Neural cell (in vitro differentiated cells): ENCODE measurements at regions not wholly inside any gene's neighbourhood (a gene's known extent, or its start where the extent isn't known, plus 50 kb on each side); places are given as distances from the start of the nearest gene placed in this dataset.

Experiments used
- H2AFZ ChIP-seq: fragments of 200-600, 300-800 bp; sonication (generic), shearing (Covaris generic); 2 replicates; pipeline ENCODE4 v1.6.0; 2014; ENCODE audit warnings: low read depth, mild to moderate bottlenecking, antibody characterized with exemption, low read length, moderate library complexity
- H3F3A ChIP-seq: fragments of 200-600 bp; shearing (Covaris generic); 2 replicates; pipeline ENCODE4 v1.6.1; 2016; ENCODE audit warnings: mild to moderate bottlenecking, moderate library complexity, mixed read lengths, antibody characterized with exemption, low read length; ENCODE audit not compliant: insufficient read depth, poor library complexity, severe bottlenecking
- H3K27ac ChIP-seq: fragments of 200-600, 300-800 bp; sonication (generic), shearing (Covaris generic); 2 replicates; pipeline ENCODE4 v1.5.1; 2014; ENCODE audit warnings: mild to moderate bottlenecking, low read length, moderate library complexity
- H3K27me3 ChIP-seq: fragments of 300-800, 200-600 bp; sonication (generic), shearing (Covaris generic); 2 replicates; pipeline ENCODE4 v1.6.0; 2014; ENCODE audit warnings: mild to moderate bottlenecking, low read depth, low read length, moderate library complexity; ENCODE audit not compliant: insufficient read depth
- H3K36me3 ChIP-seq: fragments of 300-800, 200-600 bp; sonication (generic), shearing (Covaris generic); 2 replicates; pipeline ENCODE4 v1.5.1; 2014; ENCODE audit warnings: mild to moderate bottlenecking, antibody characterized with exemption, low read length, moderate library complexity; ENCODE audit not compliant: insufficient read depth
- H3K4me2 ChIP-seq: fragments of 300-800, 200-600 bp; sonication (generic), shearing (Covaris generic); 2 replicates; pipeline ENCODE4 v1.6.0; 2014; ENCODE audit warnings: mild to moderate bottlenecking, low read length
- H3K4me3 ChIP-seq: fragments of 300-800, 200-600 bp; sonication (generic), shearing (Covaris generic); 2 replicates; pipeline ENCODE4 v1.5.1; 2014; ENCODE audit warnings: mild to moderate bottlenecking, low read length, moderate library complexity
- H3K79me2 ChIP-seq: fragments of 200-600 bp; shearing (Covaris generic); replicated peaks from 2 replicates; pipeline ENCODE4 v1.6.0; 2014; ENCODE audit warnings: mild to moderate bottlenecking, low read length, moderate library complexity; ENCODE audit not compliant: insufficient read depth
- H3K9ac ChIP-seq: fragments of 300-800, 200-600 bp; sonication (generic), shearing (Covaris generic); 2 replicates; pipeline ENCODE4 v1.6.1; 2016; ENCODE audit warnings: mild to moderate bottlenecking, low read length, mixed read lengths
- H3K9me2 ChIP-seq: fragments of 200-600 bp; shearing (Covaris generic); 2 replicates; pipeline ENCODE4 v1.6.1; 2016; ENCODE audit warnings: mild to moderate bottlenecking, low read length, mixed read lengths; ENCODE audit not compliant: insufficient read depth
- H3K9me3 ChIP-seq: fragments of 200-600, 300-800 bp; sonication (generic), shearing (Covaris generic); 2 replicates; pipeline ENCODE4 v1.6.1; 2016; ENCODE audit warnings: mild to moderate bottlenecking, mixed run types, low read length, moderate library complexity, mixed read lengths
- H4K20me1 ChIP-seq: fragments of 200-600 bp; shearing (Covaris generic); 2 replicates; pipeline ENCODE4 v1.6.1; 2016; ENCODE audit warnings: mild to moderate bottlenecking, mixed run types; ENCODE audit not compliant: insufficient read depth
- EP300 ChIP-seq: fragments of 450-650 bp; conservative IDR thresholded peaks from 2 replicates; pipeline ENCODE4 v1.6.1; 2014; ENCODE audit warnings: antibody characterized with exemption, mild to moderate bottlenecking, moderate library complexity; ENCODE audit not compliant: poor library complexity, severe bottlenecking
- EZH2 ChIP-seq: fragments of 200-600, 300-800 bp; shearing (Covaris generic), sonication (generic); IDR thresholded peaks from 2 replicates; pipeline ENCODE4 v1.6.1; 2014; ENCODE audit warnings: antibody characterized with exemption, low read length, borderline replicate concordance, mild to moderate bottlenecking; ENCODE audit not compliant: insufficient read depth, poor library complexity, severe bottlenecking
- MXI1 ChIP-seq: fragments of 450-650 bp; conservative IDR thresholded peaks from 2 replicates; pipeline ENCODE4 v1.6.1; 2014; ENCODE audit warnings: antibody characterized with exemption, mild to moderate bottlenecking; ENCODE audit not compliant: poor library complexity, severe bottlenecking
- POLR2AphosphoS5 ChIP-seq: IDR thresholded peaks from 2 replicates; pipeline ENCODE4 v1.6.1; 2012
- RAD21 ChIP-seq: fragments of 450-650 bp; conservative IDR thresholded peaks from 2 replicates; pipeline ENCODE4 v1.6.1; 2014; ENCODE audit warnings: antibody characterized with exemption, mild to moderate bottlenecking, moderate library complexity
- REST ChIP-seq: IDR thresholded peaks from 2 replicates; pipeline ENCODE4 v1.6.1; 2012; ENCODE audit warnings: borderline replicate concordance
- SMC3 ChIP-seq: fragments of 450-650 bp; conservative IDR thresholded peaks from 2 replicates; pipeline ENCODE4 v1.6.1; 2014; ENCODE audit warnings: antibody characterized with exemption, mild to moderate bottlenecking, moderate library complexity; ENCODE audit not compliant: poor library complexity
- TAF1 ChIP-seq: IDR thresholded peaks from 2 replicates; pipeline ENCODE4 v1.6.1; 2012; ENCODE audit warnings: low read depth
- TF ChIP-seq, protein P1 (sequence below): fragments of 450-650 bp; IDR thresholded peaks from 2 replicates; pipeline ENCODE4 v1.5.1; 2014; ENCODE audit warnings: antibody characterized with exemption, mild to moderate bottlenecking, moderate library complexity; ENCODE audit not compliant: poor library complexity, severe bottlenecking

DNA sequence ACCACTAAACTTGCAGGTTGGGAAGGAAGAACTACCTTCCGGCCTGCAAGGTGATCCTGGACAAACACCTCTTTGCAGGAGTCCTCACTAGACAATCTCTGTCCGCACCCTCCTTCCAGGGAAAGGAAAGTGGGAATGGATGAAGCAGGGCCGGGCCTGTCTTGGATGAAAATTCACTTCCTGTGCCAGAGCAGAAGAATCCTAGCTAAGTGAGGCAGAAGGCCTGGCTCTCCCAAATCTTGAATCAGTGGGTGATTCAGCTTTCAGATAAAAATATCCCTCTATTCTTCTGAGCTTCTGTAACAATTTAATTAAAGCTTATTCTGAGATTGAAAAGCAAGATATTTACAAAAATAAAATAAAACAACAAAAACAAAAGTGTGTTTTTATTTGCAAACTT lies 281.9 kb upstream of the TLE4 start:
- no peak overlapping the region for H3K27ac ChIP-seq
- no peak overlapping the region for H2AFZ ChIP-seq
- H3F3A ChIP-seq = peaks cover 3% of the 10 kb centered on the region
- H3K36me3 ChIP-seq = no peaks in the 10 kb centered on the region
- H3K4me3 ChIP-seq = no peak overlapping the region
- TF ChIP-seq MXI1 (no peak), EZH2 (no peak)
- TF ChIP-seq, protein P1, sequence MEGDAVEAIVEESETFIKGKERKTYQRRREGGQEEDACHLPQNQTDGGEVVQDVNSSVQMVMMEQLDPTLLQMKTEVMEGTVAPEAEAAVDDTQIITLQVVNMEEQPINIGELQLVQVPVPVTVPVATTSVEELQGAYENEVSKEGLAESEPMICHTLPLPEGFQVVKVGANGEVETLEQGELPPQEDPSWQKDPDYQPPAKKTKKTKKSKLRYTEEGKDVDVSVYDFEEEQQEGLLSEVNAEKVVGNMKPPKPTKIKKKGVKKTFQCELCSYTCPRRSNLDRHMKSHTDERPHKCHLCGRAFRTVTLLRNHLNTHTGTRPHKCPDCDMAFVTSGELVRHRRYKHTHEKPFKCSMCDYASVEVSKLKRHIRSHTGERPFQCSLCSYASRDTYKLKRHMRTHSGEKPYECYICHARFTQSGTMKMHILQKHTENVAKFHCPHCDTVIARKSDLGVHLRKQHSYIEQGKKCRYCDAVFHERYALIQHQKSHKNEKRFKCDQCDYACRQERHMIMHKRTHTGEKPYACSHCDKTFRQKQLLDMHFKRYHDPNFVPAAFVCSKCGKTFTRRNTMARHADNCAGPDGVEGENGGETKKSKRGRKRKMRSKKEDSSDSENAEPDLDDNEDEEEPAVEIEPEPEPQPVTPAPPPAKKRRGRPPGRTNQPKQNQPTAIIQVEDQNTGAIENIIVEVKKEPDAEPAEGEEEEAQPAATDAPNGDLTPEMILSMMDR = no peak
- H4K20me1 ChIP-seq = no peaks in the 10 kb centered on the region
- H3K4me2 ChIP-seq = no peak overlapping the region
- H3K9me3 ChIP-seq = no peaks in the 10 kb centered on the region
- no peaks in the 10 kb centered on the region for H3K9me2 ChIP-seq
- H3K79me2 ChIP-seq = no peaks in the 10 kb centered on the region
- no peak overlapping the region for H3K9ac ChIP-seq
- no peaks in the 10 kb centered on the region for H3K27me3 ChIP-seq

- Histone ChIP-seq H3F3A (no peaks in the 10 kb centered on the region), H4K20me1 (no peaks in the 10 kb centered on the region), H3K36me3 (no peaks in the 10 kb centered on the region), H3K27ac (no peak overlapping the region), H3K9me3 (no peaks in the 10 kb centered on the region), H3K9me2 (no peaks in the 10 kb centered on the region), H3K4me3 (no peak overlapping the region), H2AFZ (no peak overlapping the region), H3K27me3 (no peaks in the 10 kb centered on the region), H3K9ac (no peak overlapping the region), H3K79me2 (no peaks in the 10 kb centered on the region), H3K4me2 (no peak overlapping the region)
- TF ChIP-seq MXI1 = no peak
- TF ChIP-seq EP300 = no peak
- TF ChIP-seq, protein P1 = no peak
- TF ChIP-seq RAD21 = no peak
- no peak for TF ChIP-seq POLR2AphosphoS5
- no peak for TF ChIP-seq EZH2
- no peak for TF ChIP-seq TAF1
- TF ChIP-seq REST = no peak
- TF ChIP-seq SMC3 = no peak
Observed at GRCh38 chr9:79292731-79293280, 279.0 kb upstream of the TLE4 start.
